RPMI7951 (cell line): ENCODE measurements at regions not wholly inside any gene's neighbourhood (a gene's known extent, or its start where the extent isn't known, plus 50 kb on each side); places are given as distances from the start of the nearest gene placed in this dataset.
"Not testable (repeated sequence)": the region's sequence is repeated elsewhere in the genome, so short reads cannot be mapped to it uniquely, and the experiment has no call there.

Experiments used
- DNase-seq: peaks from one replicate; pipeline ENCODE4 v3.0.0-alpha.2; 2012; ENCODE audit warnings: low read depth

DNA sequence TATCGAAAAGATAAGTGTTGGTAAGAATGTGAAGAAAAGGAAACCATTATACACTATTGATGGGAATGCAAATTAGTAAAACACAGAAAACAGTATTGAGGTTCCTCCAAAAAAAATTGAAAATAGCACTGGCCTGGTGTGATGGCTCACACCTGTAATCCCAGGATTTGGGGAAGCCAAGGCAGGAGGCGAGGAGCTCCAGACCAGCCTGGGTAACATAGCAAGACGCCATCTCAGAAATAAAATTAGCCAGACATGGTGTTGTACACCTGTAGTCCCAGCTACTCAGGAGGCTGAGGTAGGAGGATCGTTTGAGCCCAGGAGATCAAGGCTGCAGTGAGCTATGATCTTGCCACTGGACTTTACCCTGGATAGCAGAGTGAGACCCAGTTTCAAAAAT lies 5303.4 kb upstream of the TPTE start:
- not testable (repeated sequence) for DNase-seq

GRCh38 chr21:5219988-5220387 lies 5301.4 kb upstream of the TPTE start:
- DNase-seq, result not testable (repeated sequence)

DNA sequence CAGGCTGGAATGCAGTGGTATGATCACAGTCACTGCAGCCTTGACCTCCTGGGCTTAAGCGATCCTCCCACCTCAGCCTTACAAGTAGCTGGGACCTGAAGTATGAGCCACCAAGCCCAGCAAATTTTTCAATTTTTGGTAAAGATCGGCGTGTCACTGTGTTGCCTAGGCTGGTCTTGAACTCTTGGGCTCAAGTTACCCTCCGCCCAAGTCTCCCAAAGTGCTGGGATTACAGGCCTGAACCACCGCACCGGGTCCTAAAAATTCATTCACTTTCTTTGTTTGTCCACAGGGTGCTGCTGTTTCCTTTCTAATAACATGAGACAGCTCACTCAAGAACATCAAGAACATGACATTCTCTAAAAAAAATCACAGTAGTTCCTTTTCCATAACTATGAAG lies 5300.9 kb upstream of the TPTE start:
- DNase-seq, result peak; percentile 3

DNA sequence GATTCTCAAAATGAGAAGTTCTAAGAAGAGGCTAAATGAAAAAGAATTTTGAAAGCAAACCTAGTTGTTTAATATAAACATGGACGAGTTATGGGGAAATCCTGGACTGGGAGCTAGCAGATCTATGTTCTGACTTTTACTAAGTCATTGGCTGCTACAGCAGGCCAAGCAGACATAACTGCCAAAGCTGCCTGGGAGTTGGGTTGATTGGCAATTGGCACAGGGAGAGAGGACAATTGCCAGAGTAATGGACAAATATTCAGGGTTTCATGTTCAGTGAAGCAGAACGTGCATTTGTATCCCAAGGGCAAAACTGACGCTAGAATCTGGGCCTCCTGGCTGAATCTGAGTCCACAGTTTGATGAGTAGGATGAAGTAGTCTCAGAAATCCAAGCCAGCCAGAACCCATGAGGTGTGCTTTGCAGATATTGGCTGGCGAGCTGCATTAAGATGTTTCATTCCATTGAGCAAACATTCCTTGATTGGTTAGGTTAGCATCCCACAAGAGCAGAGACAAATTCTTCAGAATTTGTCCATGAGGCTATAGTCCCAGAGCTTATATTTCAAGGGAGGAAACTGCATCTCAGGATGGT lies 5299.8 kb upstream of the TPTE start:
- not testable (repeated sequence) for DNase-seq

DNA sequence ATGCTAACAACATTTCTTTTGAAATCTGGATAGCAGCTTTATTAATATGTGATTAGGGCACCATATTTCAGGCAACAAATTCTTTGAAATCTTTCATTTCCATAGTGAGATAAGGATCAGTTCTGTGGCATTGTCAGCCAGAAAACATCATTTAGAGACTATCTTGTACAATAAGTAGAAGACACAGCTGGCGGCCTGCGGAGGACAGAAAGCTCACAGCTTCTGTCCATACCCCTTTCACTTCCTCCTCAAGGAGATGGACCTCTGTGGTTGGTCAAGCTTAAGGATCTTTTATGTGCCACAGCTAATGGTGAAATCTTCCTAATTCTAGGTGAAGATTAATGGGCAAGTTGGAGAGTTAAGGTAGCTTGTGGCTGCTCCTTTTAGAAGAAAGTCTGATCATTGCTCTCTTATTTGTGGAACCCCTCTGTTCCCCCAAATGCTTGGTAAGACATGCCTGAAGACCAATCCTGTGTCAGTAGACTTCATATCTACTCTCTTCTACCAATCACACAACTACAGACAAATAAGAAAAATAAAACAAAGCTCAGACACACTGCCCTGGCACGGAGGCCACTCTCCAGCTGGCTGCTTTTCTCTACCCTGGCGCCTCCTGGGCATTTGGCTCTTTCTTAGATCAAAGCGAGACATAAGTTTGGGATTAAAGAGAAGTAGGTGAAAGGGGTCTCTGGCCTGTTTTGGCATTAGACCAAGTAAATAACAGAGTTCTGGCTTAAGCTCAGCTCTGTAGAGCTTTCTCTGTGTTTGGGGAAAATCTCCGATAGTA lies 5298.2 kb upstream of the TPTE start:
- DNase-seq, result not testable (repeated sequence)

- not testable (repeated sequence) for DNase-seq
Measured at GRCh38 chr21:5224156-5224555, 5297.2 kb upstream of the TPTE start.

- DNase-seq, result not testable (repeated sequence)
Measured at GRCh38 chr21:5227252-5227651, 5294.1 kb upstream of the TPTE start.

DNA sequence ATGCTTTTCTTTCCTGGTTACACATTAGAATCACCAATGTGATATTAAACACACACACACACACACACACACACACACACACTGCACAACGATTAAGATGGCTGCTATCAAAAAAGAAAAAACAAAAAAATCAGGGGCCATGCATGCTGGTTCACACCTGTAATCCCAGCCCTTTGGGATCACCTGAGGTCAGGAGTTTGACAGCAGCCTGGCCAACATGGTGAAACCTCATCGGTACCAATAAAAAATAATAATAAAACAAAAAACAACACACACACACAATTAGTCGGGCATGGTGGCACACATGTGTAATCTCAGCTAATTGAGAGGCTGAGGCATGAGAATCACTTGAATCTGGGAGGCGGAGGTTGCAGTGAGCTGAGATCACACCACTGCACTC lies 5290.8 kb upstream of the TPTE start:
- not testable (repeated sequence) for DNase-seq

- not testable (repeated sequence) for DNase-seq
Measured at GRCh38 chr21:5231261-5231660, 5290.1 kb upstream of the TPTE start.

DNA sequence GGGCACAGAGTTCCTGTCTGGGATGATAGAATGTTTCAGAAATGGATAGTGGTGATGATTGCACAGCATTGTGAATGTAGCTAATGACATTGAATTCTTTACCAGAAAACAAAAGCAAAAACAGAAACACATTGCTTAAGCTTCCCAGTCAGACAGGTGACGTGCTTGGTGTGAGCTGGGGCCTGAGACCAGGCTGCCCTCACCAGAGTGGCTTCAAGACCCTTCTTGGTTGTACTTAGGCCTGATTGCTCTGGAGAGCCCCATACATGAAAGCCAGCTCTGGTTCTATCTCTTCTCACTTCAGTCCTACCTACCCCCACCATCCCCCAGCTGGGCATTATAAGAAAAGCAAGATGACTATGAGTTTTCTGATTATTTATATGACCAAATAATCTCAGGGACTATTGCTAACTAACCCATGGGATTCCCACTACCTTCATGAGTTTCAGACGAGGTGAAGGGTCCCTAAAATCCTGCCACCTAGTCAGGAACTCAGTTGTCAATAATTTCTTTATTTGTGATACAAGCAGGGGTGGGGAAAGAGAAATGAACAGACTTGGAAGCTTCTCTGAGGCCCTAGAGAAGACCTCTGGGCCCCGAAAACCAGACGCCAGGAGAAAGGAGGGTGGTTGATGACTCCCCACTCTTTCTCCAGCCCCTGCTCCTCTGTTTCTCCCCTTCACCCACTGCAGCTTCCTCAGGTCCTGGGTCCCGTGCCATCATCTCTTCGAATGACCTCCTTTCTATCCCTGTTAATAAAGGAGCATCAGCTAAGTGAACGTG lies 5289.0 kb upstream of the TPTE start:
- DNase-seq, result not testable (repeated sequence)

- DNase-seq, result not testable (repeated sequence)
Measured at GRCh38 chr21:5235761-5236160, 5285.6 kb upstream of the TPTE start.

- DNase-seq, result not testable (repeated sequence)
Measured at GRCh38 chr21:5236846-5237675, 5284.3 kb upstream of the TPTE start.

GRCh38 chr21:5240521-5240920 lies 5280.9 kb upstream of the TPTE start:
- DNase-seq, result not testable (repeated sequence)

- not testable (repeated sequence) for DNase-seq
Measured at GRCh38 chr21:5242732-5243131, 5278.7 kb upstream of the TPTE start.

DNA sequence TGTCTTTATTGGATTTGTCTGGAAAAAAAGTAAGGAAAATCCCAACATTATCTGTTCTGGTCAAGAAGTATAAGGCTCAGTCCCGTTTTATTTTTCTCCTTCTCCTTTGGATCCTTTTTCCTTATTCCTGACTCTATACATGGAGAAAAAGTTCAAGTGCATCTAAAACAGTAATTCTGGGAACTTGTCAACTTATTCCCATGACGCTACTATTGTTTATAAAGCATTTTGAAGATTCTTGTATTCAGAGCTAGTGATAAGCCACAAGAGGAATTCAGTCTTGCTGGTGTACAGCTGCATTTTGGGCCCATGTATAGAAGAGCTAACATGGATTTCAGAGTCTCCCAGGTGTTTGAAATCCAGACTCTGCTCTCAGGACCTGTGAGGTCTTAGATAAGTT lies 5278.1 kb upstream of the TPTE start:
- DNase-seq, result not testable (repeated sequence)

- not testable (repeated sequence) for DNase-seq
Measured at GRCh38 chr21:5243715-5244375, 5277.5 kb upstream of the TPTE start.

DNA sequence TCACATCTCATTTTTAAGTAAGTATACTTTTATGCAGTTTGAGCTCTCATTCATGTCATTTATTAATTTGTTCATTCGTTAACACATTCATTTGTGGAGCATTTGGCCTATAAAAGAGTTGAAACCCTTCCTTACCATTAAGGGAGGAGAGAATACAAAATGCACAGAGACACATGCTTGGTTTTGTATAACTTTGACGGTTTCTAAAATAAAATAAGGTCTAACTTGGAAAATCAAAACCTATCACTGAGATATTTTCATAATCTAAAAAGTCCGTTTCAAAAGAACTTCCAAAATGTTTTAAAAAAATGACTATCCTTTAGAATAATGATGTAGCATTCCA lies 5277.0 kb upstream of the TPTE start:
- DNase-seq, result not testable (repeated sequence)

- not testable (repeated sequence) for DNase-seq
Measured at GRCh38 chr21:5244954-5245353, 5276.4 kb upstream of the TPTE start.

GRCh38 chr21:5246416-5246815 lies 5275.0 kb upstream of the TPTE start:
- DNase-seq, result not testable (repeated sequence)

- DNase-seq, result not testable (repeated sequence)
Measured at GRCh38 chr21:5247399-5247798, 5274.0 kb upstream of the TPTE start.

DNA sequence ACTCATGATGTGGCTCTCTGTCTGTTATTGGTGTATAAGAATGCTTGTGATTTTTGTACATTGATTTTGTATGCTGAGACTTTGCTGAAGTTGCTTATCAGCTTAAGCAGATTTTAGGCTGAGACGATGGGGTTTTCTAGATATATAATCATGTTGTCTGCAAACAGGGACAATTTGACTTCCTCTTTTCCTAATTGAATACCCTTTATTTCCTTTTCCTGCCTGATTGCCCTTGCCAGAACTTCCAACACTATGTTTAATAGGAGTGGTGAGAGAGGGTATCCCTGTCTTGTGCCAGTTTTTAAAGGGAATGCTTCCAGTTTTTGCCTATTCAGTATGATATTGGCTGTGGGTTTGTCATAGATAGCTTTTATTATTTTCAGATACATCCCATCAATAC lies 5271.3 kb upstream of the TPTE start:
- DNase-seq, result not testable (repeated sequence)
